GM12874 (cell line): ENCODE measurements at regions not wholly inside any gene's neighbourhood (a gene's known extent, or its start where the extent isn't known, plus 50 kb on each side); places are given as distances from the start of the nearest gene placed in this dataset.

Source experiments
- CTCF ChIP-seq: IDR thresholded peaks from 2 replicates; pipeline ENCODE4 v1.5.1; 2011; ENCODE audit warnings: low read depth, mild to moderate bottlenecking, control low read depth, low read length, moderate library complexity; ENCODE audit not compliant: insufficient read depth

DNA sequence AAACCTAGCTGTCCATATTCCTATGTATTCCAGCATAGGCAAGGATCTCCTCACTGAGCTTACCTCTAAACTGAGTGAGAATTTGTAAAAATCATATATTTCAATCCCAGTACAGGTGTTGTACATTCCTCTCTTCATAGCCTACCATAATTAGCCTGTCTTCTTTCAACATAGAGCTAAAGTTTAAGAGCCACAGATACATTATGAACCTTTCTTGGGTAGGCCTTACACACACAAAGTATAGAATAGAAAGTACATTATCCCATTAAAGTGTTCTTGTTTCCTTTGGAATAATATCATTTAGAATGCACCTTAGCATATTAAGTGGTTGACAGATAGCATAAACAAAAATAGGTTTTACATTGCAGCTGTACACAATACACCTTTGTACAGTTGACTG, 282.1 kb upstream of the TMEM161B start:
- TF ChIP-seq CTCF, result no peak

- no peak for TF ChIP-seq CTCF
Observed at GRCh38 chr5:88548136-88548805, 279.6 kb upstream of the TMEM161B start.

DNA sequence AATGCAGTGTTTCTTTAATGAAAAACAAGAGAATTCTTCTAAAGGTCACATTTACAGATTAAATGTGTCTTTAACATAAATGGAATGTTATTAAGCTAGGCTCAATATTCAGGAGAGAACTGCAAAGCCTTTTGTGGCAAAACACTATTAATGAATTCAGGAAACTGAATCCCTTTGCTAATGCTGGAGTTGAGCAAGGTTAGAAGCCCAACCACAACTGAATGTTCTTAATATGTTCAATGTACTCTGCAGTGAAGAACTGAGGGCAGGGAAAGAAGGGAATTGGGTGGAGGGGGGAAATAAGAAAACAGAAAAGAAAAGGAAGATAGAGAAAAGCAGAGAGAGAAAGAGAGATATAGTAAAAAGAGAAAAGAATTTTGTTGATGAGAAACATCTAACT, 276.7 kb upstream of the TMEM161B start:
- no peak for TF ChIP-seq CTCF

GRCh38 chr5:88544671-88545070, 276.0 kb upstream of the TMEM161B start:
- no peak for TF ChIP-seq CTCF

- no peak for TF ChIP-seq CTCF
Observed at GRCh38 chr5:88544136-88544645, 275.5 kb upstream of the TMEM161B start.

DNA sequence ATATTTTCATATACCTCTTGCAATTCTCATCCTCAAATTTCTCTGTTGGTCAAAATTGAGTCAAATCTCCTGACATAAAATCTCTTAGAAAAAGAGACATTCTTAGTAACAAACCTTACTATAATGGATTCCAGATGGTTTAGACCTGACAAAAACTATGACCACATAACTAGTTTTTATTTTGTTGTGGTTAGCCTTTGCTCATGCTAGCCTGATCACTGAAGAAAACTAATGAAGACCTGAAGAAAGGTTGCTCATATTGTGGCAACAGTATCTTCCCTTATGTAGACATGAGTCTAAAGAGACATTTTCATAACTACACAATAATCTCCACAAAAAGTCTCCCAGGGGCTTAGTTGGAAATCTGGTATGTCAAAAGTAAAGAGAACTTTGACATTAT, 274.1 kb upstream of the TMEM161B start:
- TF ChIP-seq CTCF, result no peak

- TF ChIP-seq CTCF, result no peak
Observed at GRCh38 chr5:88540471-88541115, 271.9 kb upstream of the TMEM161B start.
